SJCRH30 (cell line): ENCODE measurements at regions not wholly inside any gene's neighbourhood (a gene's known extent, or its start where the extent isn't known, plus 50 kb on each side); places are given as distances from the start of the nearest gene placed in this dataset.

Source experiments
- DNase-seq, 2 experiments: peaks; one replicate each; pipeline ENCODE4 v3.0.0-alpha.2; 2015 to 2020
- H3K27ac ChIP-seq: fragments of 250-450 bp; sonication (Bioruptor Pico); 2 replicates; pipeline ENCODE4 v1.5.1; 2020; ENCODE audit warnings: mild to moderate bottlenecking, moderate library complexity
- H3K27me3 ChIP-seq: fragments of 250-450 bp; sonication (Bioruptor Pico); 2 replicates; pipeline ENCODE4 v1.5.1; 2020; ENCODE audit warnings: mild to moderate bottlenecking, moderate library complexity
- H3K36me3 ChIP-seq: fragments of 250-450 bp; sonication (Bioruptor Pico); 2 replicates; pipeline ENCODE4 v1.5.1; 2020; ENCODE audit warnings: mild to moderate bottlenecking, moderate library complexity
- H3K4me1 ChIP-seq: fragments of 250-450 bp; sonication (Bioruptor Pico); 2 replicates; pipeline ENCODE4 v1.5.1; 2020; ENCODE audit warnings: mild to moderate bottlenecking, moderate library complexity
- H3K4me3 ChIP-seq: fragments of 250-450 bp; sonication (Bioruptor Pico); 2 replicates; pipeline ENCODE4 v1.5.1; 2020; ENCODE audit warnings: mild to moderate bottlenecking, moderate library complexity
- H3K9me3 ChIP-seq: fragments of 250-450 bp; sonication (Bioruptor Pico); replicated peaks from 2 replicates; pipeline ENCODE4 v1.5.1; 2020; ENCODE audit warnings: mild to moderate bottlenecking, moderate library complexity

DNA sequence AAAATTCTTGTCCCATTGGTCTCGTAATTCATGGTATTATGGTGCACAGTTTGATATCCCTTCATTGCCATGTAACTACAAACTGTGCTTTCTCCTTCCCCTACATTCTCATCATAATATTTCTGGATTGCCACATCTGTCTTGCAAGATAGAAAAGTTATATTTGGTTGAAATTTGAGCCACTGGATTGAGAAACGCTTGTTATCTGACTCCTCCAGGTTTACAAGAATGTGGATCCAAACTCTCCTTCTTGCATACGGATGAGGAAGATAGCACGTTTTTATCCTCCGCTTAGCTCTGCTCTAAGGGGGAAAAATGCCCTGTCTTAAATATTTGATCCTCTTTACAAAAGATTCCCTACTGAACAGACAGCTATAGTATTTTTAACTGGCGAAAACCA lies 438.2 kb downstream of the TSN start:
- Histone ChIP-seq H3K27me3 (no peaks in the 10 kb centered on the region), H3K9me3 (no peaks in the 10 kb centered on the region), H3K4me1 (no peaks in the 10 kb centered on the region), H3K27ac (no peak overlapping the region), H3K4me3 (no peak overlapping the region), H3K36me3 (no peaks in the 10 kb centered on the region)
- DNase-seq: no peak

DNA sequence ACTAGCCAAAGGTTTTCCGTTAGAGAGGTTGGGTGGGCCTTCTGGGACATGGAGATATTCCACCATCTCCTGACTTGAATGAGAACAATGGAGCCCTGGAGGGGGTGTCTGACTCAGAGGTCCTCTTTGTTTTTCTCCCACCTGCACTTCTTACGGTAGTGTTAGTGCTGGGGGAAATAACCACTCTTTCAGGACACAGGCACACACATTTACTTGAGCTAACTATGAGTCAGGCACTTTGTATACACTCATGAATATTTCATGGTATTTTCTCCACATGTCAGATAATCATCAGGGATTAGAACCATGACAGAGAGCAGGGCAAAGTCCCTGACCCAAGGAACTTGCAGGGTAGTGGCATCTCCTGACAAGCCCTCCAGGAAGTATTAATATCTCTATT lies 439.1 kb downstream of the TSN start:
- Histone ChIP-seq H3K9me3 (no peaks in the 10 kb centered on the region), H3K36me3 (no peaks in the 10 kb centered on the region), H3K4me1 (no peaks in the 10 kb centered on the region), H3K27me3 (no peaks in the 10 kb centered on the region), H3K4me3 (no peak overlapping the region), H3K27ac (no peak overlapping the region)
- no peak for DNase-seq

DNA sequence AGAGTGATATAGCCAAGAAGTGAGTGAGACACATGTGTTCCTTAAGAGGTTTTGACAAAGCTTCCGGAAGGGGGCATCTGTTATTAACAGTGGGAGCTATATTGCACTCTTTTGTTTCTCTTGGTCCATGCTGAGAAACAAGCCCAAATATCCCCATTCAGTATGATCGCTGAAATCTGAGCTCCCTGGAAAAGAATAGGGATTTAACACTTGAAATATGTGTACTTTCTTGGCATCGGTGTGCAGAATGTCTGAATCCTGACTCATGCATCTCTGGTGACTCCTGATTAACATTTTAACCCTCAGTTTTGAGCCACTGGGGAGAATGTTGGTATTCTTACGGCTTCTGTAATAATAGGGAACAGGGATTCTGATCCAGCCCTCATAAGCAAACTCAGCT lies 448.1 kb downstream of the TSN start:
- no peak overlapping the region for H3K4me3 ChIP-seq
- H3K27ac ChIP-seq: no peak overlapping the region
- DNase-seq: peak; percentile 12 to 50

DNA sequence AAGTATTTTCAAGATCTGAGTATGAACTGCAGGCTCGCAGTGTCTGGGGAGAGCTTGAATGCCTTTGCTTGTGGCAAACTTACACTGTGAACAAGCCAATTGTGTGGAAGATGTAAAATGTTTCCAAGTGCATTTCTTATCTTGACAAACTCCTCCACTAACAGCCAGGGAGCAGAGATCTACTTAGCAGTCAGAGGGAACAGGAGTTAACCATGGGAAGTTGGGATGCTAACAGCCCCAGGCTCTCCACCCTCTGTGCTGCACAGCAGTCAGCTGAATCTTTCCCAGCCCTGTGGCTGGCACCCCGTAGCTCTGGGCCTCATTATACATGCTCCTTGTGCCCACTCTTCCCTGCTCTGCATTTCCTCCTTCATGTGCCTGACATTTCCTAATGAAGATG lies 450.2 kb downstream of the TSN start:
- H3K9me3 ChIP-seq: no peaks in the 10 kb centered on the region
- no peak overlapping the region for H3K27ac ChIP-seq
- no peaks in the 10 kb centered on the region for H3K27me3 ChIP-seq
- H3K36me3 ChIP-seq: no peaks in the 10 kb centered on the region
- H3K4me3 ChIP-seq: no peak overlapping the region
- no peak for DNase-seq
- peaks cover 10% of the 10 kb centered on the region; the same call in 1 of the 2 replicates for H3K4me1 ChIP-seq

More for the DNA sequence above, 448.1 kb downstream of the TSN start:
- Histone ChIP-seq H3K9me3 (no peaks in the 10 kb centered on the region), H3K36me3 (no peaks in the 10 kb centered on the region), H3K27me3 (no peaks in the 10 kb centered on the region), H3K4me1 (peaks cover 10% of the 10 kb centered on the region; the same call in 1 of the 2 replicates)

DNA sequence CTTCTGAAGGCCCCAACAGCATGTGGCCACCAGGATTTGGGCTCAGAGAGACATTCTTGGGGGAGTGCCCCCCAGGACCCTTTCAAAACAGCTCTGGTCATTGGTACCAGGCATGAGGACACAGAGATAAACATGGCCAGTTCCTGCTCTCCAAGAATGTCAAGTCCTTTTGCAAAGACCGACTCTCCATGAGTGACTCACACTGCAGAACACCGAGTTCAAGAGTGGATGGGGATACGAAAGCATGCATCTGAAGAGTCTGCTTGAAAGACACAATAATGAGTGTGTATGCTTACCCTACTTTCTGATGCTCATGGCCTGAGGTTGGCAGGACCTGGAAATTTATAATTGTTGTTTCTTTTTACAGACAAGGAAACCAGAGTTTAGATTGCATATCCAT lies 450.6 kb downstream of the TSN start:
- DNase-seq: no peak
- H3K4me3 ChIP-seq: no peak overlapping the region
- peaks cover 10% of the 10 kb centered on the region; the same call in 1 of the 2 replicates for H3K4me1 ChIP-seq
- H3K27me3 ChIP-seq: no peaks in the 10 kb centered on the region
- H3K27ac ChIP-seq: no peak overlapping the region
- H3K36me3 ChIP-seq: no peaks in the 10 kb centered on the region
- no peaks in the 10 kb centered on the region for H3K9me3 ChIP-seq

DNA sequence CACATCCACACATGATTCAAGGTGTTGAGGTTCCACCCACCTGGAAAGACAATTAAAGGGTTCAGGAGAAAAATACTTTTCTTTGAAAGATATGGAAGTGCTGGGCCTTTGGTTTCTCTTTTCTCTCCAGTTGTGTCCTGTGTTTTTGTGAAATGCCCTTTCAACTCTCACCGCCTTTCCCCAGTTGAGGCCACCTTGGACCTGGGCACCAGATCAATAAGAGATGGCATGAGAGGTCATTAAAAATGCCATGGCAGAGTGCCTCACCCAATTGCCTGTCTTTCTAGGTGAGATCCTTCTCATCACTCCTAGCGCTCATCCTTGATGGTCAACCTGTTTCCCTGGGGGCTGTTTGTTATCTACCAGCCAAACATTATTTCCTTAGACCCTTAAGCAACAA lies 453.9 kb downstream of the TSN start:
- Histone ChIP-seq H3K4me3 (no peak overlapping the region), H3K27ac (no peak overlapping the region), H3K27me3 (no peaks in the 10 kb centered on the region), H3K9me3 (no peaks in the 10 kb centered on the region), H3K4me1 (no peaks in the 10 kb centered on the region), H3K36me3 (no peaks in the 10 kb centered on the region)
- no peak for DNase-seq

DNA sequence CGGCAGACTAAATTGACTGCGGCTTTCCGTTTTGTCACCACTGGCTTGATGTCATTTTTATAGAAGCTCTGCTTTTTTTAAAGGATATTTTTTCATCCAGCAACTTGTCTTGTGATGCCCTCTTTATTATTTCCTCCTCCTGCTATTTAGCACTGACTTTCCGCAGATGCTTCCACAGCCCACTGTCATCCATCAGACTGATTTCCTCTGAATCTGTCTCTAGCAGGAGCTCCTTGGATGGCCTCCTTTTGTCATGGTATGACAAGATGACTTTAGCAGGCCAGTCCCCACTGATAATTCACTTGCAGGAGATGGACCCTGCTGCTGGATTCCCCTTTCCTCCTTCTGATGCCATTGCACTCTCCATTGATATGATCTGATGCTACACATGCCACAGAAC lies 454.6 kb downstream of the TSN start:
- no peak overlapping the region for H3K27ac ChIP-seq
- H3K4me1 ChIP-seq: no peaks in the 10 kb centered on the region
- no peaks in the 10 kb centered on the region for H3K9me3 ChIP-seq
- no peak overlapping the region for H3K4me3 ChIP-seq
- DNase-seq: no peak
- H3K36me3 ChIP-seq: no peaks in the 10 kb centered on the region
- H3K27me3 ChIP-seq: no peaks in the 10 kb centered on the region

DNA sequence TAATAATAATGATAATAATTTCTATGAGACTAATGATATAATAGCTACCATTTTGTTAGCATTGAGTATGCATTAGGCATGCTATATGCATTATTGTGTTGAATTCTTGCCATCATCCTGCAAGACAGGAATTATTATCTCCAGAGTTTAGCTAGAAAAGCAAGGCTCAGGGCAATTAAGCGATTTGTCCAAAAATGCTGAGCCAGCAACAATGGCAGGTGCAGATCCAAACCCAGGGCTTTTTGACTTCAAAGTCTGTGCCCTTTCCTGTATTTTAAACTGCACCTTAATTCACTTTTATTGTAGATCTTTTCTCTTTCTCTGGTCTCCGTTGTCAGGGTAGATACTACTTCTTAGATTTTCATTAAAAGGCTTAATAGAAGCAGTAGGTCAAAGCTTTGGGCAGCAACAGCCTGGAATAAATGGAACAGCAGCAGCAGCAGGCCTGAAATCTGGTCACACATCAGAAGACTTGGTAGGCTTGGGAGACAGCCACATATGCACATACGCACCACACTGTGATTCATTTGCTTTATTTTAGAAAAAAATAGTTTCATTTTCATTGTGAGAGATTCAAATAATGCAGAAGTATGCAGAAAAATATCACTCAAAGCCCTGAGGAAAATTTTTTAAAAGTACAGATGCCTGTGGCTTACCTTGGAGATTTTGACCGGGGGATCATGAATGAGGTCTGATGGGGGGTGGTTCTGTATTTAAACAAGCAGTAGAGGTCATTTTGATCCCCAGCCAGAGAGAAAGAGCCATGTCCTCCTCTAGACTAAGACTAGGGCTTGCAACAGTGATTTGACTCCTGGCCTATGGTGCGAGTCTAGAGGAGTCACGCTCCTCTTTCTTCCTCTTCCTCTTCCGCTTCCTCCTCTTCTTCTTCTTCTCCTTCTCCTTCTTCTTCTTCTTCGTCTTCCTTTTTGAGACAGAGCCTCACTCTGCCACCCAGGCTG lies 455.7 kb downstream of the TSN start:
- no peaks in the 10 kb centered on the region for H3K4me1 ChIP-seq
- no peak overlapping the region for H3K4me3 ChIP-seq
- H3K9me3 ChIP-seq: no peaks in the 10 kb centered on the region
- no peaks in the 10 kb centered on the region for H3K36me3 ChIP-seq
- no peaks in the 10 kb centered on the region for H3K27me3 ChIP-seq
- H3K27ac ChIP-seq: no peak overlapping the region
- no peak for DNase-seq

DNA sequence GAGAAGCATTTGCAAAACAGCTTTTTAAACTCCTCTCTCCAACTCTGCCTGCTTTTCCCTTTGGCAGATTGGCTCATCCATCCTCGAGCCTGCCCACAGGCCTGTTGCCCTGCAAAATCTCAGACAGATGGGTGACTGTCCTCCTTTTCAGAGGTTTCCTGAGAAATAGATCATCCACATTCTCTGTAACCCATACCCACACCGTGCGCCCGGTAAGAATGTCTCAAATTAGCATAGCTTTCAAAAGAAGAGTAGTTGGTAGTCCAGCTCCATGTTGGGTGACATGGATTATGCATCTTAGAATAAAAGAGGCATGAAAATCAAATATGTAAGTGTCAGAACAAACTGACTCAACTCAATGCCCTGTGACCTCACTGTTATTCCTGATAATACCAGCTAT lies 457.9 kb downstream of the TSN start:
- no peaks in the 10 kb centered on the region for H3K36me3 ChIP-seq
- no peaks in the 10 kb centered on the region for H3K4me1 ChIP-seq
- no peaks in the 10 kb centered on the region for H3K9me3 ChIP-seq
- no peaks in the 10 kb centered on the region for H3K27me3 ChIP-seq
- no peak overlapping the region for H3K27ac ChIP-seq
- no peak overlapping the region for H3K4me3 ChIP-seq
- no peak for DNase-seq

DNA sequence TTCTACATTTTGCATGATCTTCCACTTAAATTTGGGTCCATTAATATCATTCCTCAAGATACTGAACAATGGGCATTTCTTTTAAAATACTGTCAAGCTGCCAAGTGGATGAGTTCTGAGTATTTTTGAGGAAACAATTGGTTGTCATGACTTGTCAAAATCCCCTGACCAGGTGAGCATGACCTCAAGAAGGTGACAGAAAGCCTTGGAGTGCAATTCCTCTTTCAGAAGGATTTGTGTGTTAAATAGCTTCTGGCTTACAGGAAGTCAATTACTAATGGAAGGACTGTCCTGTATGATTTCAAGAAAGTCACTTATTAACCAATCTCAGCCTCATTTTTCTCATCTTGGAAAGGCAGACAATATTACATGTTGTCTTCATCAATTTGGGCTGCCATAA lies 460.6 kb downstream of the TSN start:
- Histone ChIP-seq H3K27me3 (no peaks in the 10 kb centered on the region), H3K27ac (no peak overlapping the region), H3K4me1 (no peaks in the 10 kb centered on the region), H3K9me3 (no peaks in the 10 kb centered on the region), H3K36me3 (no peaks in the 10 kb centered on the region), H3K4me3 (no peak overlapping the region)
- DNase-seq: no peak

DNA sequence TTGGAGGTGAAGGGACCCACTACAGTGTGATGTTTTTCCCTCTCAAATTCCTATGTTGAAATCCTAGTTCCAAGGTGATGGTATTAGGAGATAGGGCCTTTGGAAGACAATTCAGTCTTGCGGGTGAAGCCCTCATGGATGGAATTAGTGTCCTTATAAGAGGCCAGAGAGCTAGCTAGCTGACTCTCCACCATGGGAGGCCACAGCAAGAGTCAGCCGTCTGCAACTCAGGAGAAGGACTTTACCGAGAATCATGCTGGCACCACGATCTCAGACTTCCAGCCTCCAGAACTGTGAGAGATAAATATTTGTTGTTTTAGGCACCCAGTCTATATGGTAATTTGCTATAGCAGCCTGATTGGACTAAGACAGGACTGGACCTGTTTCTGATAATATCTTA lies 461.4 kb downstream of the TSN start:
- Histone ChIP-seq H3K36me3 (no peaks in the 10 kb centered on the region), H3K27me3 (no peaks in the 10 kb centered on the region), H3K9me3 (no peaks in the 10 kb centered on the region), H3K4me1 (no peaks in the 10 kb centered on the region), H3K4me3 (no peak overlapping the region), H3K27ac (no peak overlapping the region)
- no peak for DNase-seq

DNA sequence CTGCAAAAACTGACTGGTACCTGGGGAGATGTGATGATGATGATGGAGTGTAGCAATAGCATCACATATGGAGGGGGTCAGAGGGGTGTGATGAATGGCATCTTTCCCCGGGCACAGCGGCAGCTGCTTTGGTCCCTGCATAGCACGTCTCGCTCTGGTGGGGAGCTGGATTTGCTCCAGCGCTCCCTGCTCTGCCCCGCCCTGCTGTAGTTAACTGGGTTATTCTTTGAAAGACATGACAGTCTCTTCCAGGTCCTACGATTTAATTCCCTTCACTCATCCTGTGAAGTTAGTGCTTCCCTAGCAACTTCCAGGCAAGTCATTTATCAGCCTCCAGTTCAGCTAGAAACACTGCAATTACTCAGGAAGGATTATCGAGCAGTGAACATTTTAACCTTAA lies 463.1 kb downstream of the TSN start:
- Histone ChIP-seq H3K4me1 (no peaks in the 10 kb centered on the region), H3K4me3 (no peak overlapping the region), H3K27me3 (no peaks in the 10 kb centered on the region), H3K36me3 (no peaks in the 10 kb centered on the region), H3K27ac (no peak overlapping the region), H3K9me3 (no peaks in the 10 kb centered on the region)
- no peak for DNase-seq

DNA sequence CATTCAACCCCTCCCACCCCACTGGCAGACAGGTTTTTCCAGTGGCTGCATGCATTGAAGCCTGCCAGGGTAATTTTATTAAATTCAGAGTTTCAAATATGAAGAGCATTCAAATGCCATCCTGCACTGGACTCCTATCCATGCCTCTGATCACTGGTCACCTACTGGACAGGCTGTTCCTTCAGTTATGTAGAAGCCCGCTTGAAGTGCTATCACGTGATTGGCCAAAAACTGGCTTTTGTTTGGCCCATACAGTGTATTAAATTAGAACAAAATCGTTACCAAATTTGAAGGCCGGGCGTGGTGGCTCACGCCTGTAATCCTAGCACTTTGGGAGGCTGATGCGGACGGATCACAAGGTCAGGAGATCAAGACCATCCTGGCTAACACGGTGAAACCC lies 464.1 kb downstream of the TSN start:
- no peak overlapping the region for H3K27ac ChIP-seq
- no peak overlapping the region for H3K4me3 ChIP-seq
- DNase-seq: no peak
- H3K9me3 ChIP-seq: no peaks in the 10 kb centered on the region
- no peaks in the 10 kb centered on the region for H3K27me3 ChIP-seq
- no peaks in the 10 kb centered on the region for H3K4me1 ChIP-seq
- no peaks in the 10 kb centered on the region for H3K36me3 ChIP-seq

DNA sequence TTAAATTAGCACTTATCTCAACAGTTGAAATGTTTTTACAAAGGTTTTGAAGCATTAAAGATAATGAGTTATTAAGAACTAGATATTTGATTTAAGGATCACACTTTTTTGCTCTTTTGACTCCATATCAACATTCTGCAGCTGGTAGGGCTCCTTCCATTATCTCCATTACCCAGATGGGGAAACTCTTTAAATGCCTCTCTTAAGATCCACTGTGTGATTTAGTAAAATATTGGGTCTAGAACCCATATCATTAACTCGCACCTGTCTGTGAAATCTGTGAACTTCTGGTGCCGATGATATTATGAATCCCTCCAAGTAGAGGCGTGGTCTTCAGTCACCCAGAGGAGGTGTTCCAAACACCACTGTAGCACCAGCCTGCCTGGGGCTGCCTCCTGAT lies 466.2 kb downstream of the TSN start:
- Histone ChIP-seq H3K4me1 (no peaks in the 10 kb centered on the region), H3K27ac (no peak overlapping the region), H3K36me3 (no peaks in the 10 kb centered on the region), H3K27me3 (no peaks in the 10 kb centered on the region), H3K9me3 (no peaks in the 10 kb centered on the region), H3K4me3 (no peak overlapping the region)
- DNase-seq: no peak

DNA sequence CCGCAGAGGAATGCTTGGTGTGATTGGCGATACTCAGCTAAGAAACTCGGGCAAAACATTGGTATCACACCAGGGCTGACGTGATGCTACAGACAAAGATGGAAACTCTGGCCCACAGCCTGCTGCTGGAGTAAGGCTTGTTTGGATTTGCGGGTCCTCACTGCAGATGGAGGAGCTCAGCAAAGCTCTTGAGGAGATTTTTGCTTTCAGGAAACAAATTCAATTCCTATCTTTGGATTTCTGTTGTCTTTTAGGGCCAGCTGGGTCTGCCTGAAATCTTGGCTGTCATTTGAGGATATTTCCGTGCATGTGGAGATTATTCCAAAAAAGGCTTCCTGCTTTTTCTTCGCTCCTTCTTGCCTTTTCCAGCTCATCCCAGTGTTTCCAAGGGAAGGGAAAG lies 475.8 kb downstream of the TSN start:
- Histone ChIP-seq H3K4me3 (no peak overlapping the region), H3K27me3 (peaks cover 19% of the 10 kb centered on the region), H3K4me1 (no peaks in the 10 kb centered on the region), H3K36me3 (no peaks in the 10 kb centered on the region), H3K9me3 (no peaks in the 10 kb centered on the region), H3K27ac (no peak overlapping the region)
- no peak for DNase-seq

DNA sequence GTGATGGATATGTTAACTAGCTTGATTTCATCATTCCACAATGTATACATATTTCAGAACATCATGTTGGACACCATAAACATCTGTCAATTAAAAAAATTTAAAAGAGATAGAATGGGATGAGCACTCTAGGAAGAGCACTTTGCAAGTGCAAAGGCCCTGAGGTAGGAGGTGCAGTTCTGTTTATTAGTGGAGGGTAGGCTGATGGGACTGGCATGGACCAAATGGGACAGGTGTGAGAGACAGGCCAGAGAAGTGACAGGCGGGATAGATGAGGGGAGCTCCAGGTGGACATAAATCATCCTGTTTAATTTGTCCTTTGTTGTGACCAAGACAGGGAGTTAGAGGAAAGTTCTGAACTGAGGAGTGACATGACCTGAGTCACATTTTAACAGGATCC lies 477.9 kb downstream of the TSN start:
- H3K4me1 ChIP-seq: no peaks in the 10 kb centered on the region
- H3K9me3 ChIP-seq: no peaks in the 10 kb centered on the region
- H3K36me3 ChIP-seq: no peaks in the 10 kb centered on the region
- H3K27ac ChIP-seq: no peak overlapping the region
- no peak overlapping the region for H3K4me3 ChIP-seq
- peaks cover 19% of the 10 kb centered on the region for H3K27me3 ChIP-seq
- DNase-seq: no peak
